ENCODE measurements at regions not wholly inside any gene's neighbourhood (a gene's known extent, or its start where the extent isn't known, plus 50 kb on each side); places are given as distances from the start of the nearest gene placed in this dataset.

GRCh38 chr1:235018720-235019444 is 109.8 kb downstream of the TOMM20 start:
- Histone ChIP-seq H3K4me3 (ENCODE audit: low read depth, low read length, poor library complexity, severe bottlenecking) (no peak overlapping the region), H3K27ac (ENCODE audit: low read depth, low read length, poor library complexity, severe bottlenecking) (no peak overlapping the region), H3K36me3 (ENCODE audit: insufficient read depth, low read length) (no peaks in the 10 kb centered on the region), H3K9me2 (ENCODE audit: insufficient read depth, low read length) (no peaks in the 10 kb centered on the region), H3K79me2 (ENCODE audit: insufficient read depth, low read depth, low read length) (no peaks in the 10 kb centered on the region), H2AFZ (ENCODE audit: low read length) (no peak overlapping the region), H3K9me3 (ENCODE audit: low read length) (no peaks in the 10 kb centered on the region), H3K4me1 (ENCODE audit: insufficient read depth, low read length, poor library complexity, severe bottlenecking) (peaks cover 22% of the 10 kb centered on the region), H3K4me2 (ENCODE audit: low read length) (no peak overlapping the region), H4K20me1 (ENCODE audit: insufficient read depth, low read length) (no peaks in the 10 kb centered on the region)
- CTCF ChIA-PET (ENCODE audit: unreplicated experiment) = no interaction called here
- no peak for DNase-seq (ENCODE audit: low spot score)
- intact Hi-C loops (cut with micrococcal nuclease; ENCODE audit: unreplicated experiment) = no loop called here
- no TSS peak for BruUV-seq (replicated peaks)
- TF ChIP-seq, protein P1, sequence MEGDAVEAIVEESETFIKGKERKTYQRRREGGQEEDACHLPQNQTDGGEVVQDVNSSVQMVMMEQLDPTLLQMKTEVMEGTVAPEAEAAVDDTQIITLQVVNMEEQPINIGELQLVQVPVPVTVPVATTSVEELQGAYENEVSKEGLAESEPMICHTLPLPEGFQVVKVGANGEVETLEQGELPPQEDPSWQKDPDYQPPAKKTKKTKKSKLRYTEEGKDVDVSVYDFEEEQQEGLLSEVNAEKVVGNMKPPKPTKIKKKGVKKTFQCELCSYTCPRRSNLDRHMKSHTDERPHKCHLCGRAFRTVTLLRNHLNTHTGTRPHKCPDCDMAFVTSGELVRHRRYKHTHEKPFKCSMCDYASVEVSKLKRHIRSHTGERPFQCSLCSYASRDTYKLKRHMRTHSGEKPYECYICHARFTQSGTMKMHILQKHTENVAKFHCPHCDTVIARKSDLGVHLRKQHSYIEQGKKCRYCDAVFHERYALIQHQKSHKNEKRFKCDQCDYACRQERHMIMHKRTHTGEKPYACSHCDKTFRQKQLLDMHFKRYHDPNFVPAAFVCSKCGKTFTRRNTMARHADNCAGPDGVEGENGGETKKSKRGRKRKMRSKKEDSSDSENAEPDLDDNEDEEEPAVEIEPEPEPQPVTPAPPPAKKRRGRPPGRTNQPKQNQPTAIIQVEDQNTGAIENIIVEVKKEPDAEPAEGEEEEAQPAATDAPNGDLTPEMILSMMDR (conservative IDR thresholded peaks at IDR 0.05; ENCODE audit: low read length) = no peak
- no peak for TF ChIP-seq EZH2phosphoT487 (IDR thresholded peaks at IDR 0.05; ENCODE audit: borderline replicate concordance, low read depth, low read length)
- POLR2A ChIA-PET = interaction anchor here (0.6 to 2.9 kb wide), 4 partner anchors 12 to 112 kb away, joined by 3 to 19 read pairs (median 3); no protein-coding TSS in a partner anchor

DNA sequence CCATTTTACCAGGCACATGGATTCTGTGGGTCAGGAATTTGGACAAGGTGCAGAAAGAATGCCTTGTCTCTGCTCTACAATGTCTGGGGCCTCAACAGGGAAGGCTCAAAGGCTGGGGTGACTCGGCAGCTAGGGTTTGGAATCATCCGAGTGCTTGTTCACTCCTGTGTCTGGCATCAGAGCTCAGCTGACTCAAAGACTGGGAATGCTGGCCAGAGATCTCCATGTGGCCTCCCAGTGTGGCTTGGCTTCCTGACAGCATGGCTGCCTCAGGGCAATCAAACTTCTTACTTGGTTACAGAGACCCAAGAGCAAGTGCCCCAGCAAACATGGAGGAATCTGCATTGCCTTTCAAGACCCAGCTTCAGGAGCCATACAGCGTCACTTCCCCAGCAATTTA is 110.5 kb downstream of the TOMM20 start:
- intact Hi-C loops (cut with micrococcal nuclease; ENCODE audit: unreplicated experiment) = no loop called here
- no peak overlapping the region for H3K4me2 ChIP-seq (ENCODE audit: low read length)

More for the DNA sequence above, 110.5 kb downstream of the TOMM20 start:
- no peak overlapping the region for H2AFZ ChIP-seq (ENCODE audit: low read length)
- no peaks in the 10 kb centered on the region for H4K20me1 ChIP-seq (ENCODE audit: insufficient read depth, low read length)
- no peak for DNase-seq (ENCODE audit: low spot score)
- peaks cover 29% of the 10 kb centered on the region for H3K4me1 ChIP-seq (ENCODE audit: insufficient read depth, low read length, poor library complexity, severe bottlenecking)
- H3K27ac ChIP-seq (ENCODE audit: low read depth, low read length, poor library complexity, severe bottlenecking) = no peak overlapping the region
- no peak for TF ChIP-seq EZH2phosphoT487 (IDR thresholded peaks at IDR 0.05; ENCODE audit: borderline replicate concordance, low read depth, low read length)
- TF ChIP-seq, protein P1 (conservative IDR thresholded peaks at IDR 0.05; ENCODE audit: low read length) = no peak
- ChIA-PET POLR2A (interaction anchor here (1.1 to 2.9 kb wide), 3 partner anchors 10 to 17 kb away, joined by 3 to 19 read pairs (median 7); no protein-coding TSS in a partner anchor), CTCF (ENCODE audit: unreplicated experiment) (no interaction called here)
- H3K9me2 ChIP-seq (ENCODE audit: insufficient read depth, low read length) = no peaks in the 10 kb centered on the region
- H3K4me3 ChIP-seq (ENCODE audit: low read depth, low read length, poor library complexity, severe bottlenecking) = no peak overlapping the region
- no TSS peak for BruUV-seq (replicated peaks)
- no peaks in the 10 kb centered on the region for H3K9me3 ChIP-seq (ENCODE audit: low read length)
- no peaks in the 10 kb centered on the region for H3K36me3 ChIP-seq (ENCODE audit: insufficient read depth, low read length)
- no peaks in the 10 kb centered on the region for H3K79me2 ChIP-seq (ENCODE audit: insufficient read depth, low read depth, low read length)

All from OCI-LY7 (cell line).